GM23338 (cell line): ENCODE measurements at regions not wholly inside any gene's neighbourhood (a gene's known extent, or its start where the extent isn't known, plus 50 kb on each side); places are given as distances from the start of the nearest gene placed in this dataset.

Experiments used
- ATAC-seq: fragments of 200-7000 bp; cut with Tn5 transposase; 3 replicates; pipeline ENCODE4 v1.9.1; 2020
- DNase-seq: peaks from one replicate; pipeline ENCODE4 v3.0.0-alpha.2; 2015; ENCODE audit warnings: low spot score
- H2AFZ ChIP-seq: fragments of 200-600 bp; sonication (generic); 2 replicates; pipeline ENCODE4 v1.8.0; 2016; ENCODE audit warnings: antibody characterized with exemption, mild to moderate bottlenecking, moderate library complexity
- H3F3A ChIP-seq: fragments of 200-600 bp; sonication (generic); replicated peaks from 2 replicates; pipeline ENCODE4 v1.8.0; 2017; ENCODE audit warnings: antibody characterized with exemption, mixed run types, low read depth
- H3K27ac ChIP-seq: fragments of 200-600 bp; sonication (generic); 2 replicates; pipeline ENCODE4 v1.6.1; 2016; ENCODE audit warnings: low read depth
- H3K27me3 ChIP-seq: fragments of 200-600 bp; sonication (generic); 2 replicates; pipeline ENCODE4 v1.8.0; 2016; ENCODE audit warnings: mild to moderate bottlenecking, mixed run types, moderate library complexity; ENCODE audit not compliant: insufficient read depth
- H3K36me3 ChIP-seq: fragments of 200-600 bp; sonication (generic); 2 replicates; pipeline ENCODE4 v1.8.0; 2016; ENCODE audit warnings: mild to moderate bottlenecking; ENCODE audit not compliant: insufficient read depth
- H3K4me1 ChIP-seq: fragments of 200-600 bp; sonication (generic); 2 replicates; pipeline ENCODE4 v1.8.0; 2016; ENCODE audit warnings: mild to moderate bottlenecking, moderate library complexity; ENCODE audit not compliant: insufficient read depth
- H3K4me2 ChIP-seq: fragments of 200-600 bp; sonication (generic); 2 replicates; pipeline ENCODE4 v1.7.1; 2017; ENCODE audit warnings: mixed run types
- H3K4me3 ChIP-seq: fragments of 200-600 bp; sonication (generic); 2 replicates; pipeline ENCODE4 v1.6.1; 2016; ENCODE audit warnings: mixed run types
- H3K79me2 ChIP-seq: fragments of 200-600 bp; sonication (generic); replicated peaks from 2 replicates; pipeline ENCODE4 v1.8.0; 2017; ENCODE audit warnings: mild to moderate bottlenecking; ENCODE audit not compliant: insufficient read depth
- H3K9me2 ChIP-seq: fragments of 200-600 bp; sonication (generic); 2 replicates; pipeline ENCODE4 v1.8.0; 2017; ENCODE audit not compliant: insufficient read depth
- H4K20me1 ChIP-seq: fragments of 200-600 bp; sonication (generic); replicated peaks from 2 replicates; pipeline ENCODE4 v1.8.0; 2017; ENCODE audit warnings: mild to moderate bottlenecking; ENCODE audit not compliant: insufficient read depth
- H3K27ac Mint-ChIP-seq: 2 replicates; pipeline ENCODE4 v1.8.0; 2020; ENCODE audit warnings: inconsistent platforms, mild to moderate bottlenecking, moderate library complexity, mixed read lengths
- H3K27me3 Mint-ChIP-seq: 3 replicates; pipeline ENCODE4 v1.8.0; 2022; ENCODE audit warnings: low read depth, mild to moderate bottlenecking, moderate library complexity, mixed read lengths, inconsistent platforms; ENCODE audit not compliant: insufficient read depth, poor library complexity
- H3K36me3 Mint-ChIP-seq: 3 replicates; pipeline ENCODE4 v1.8.0; 2021; ENCODE audit warnings: low read depth, mild to moderate bottlenecking, inconsistent platforms, moderate library complexity, mixed read lengths
- H3K4me1 Mint-ChIP-seq: 3 replicates; pipeline ENCODE4 v1.8.0; 2020; ENCODE audit warnings: mild to moderate bottlenecking, inconsistent platforms, mixed read lengths
- H3K4me3 Mint-ChIP-seq: 3 replicates; pipeline ENCODE4 v1.8.0; 2021; ENCODE audit warnings: moderate library complexity, mild to moderate bottlenecking, inconsistent platforms, mixed read lengths
- H3K9me3 Mint-ChIP-seq: 3 replicates; pipeline ENCODE4 v1.8.0; 2020; ENCODE audit warnings: moderate library complexity, mild to moderate bottlenecking, inconsistent platforms, mixed read lengths
- CREB1 ChIP-seq: fragments of 250-450 bp; sonication (Bioruptor Pico); IDR thresholded peaks from 2 replicates; pipeline ENCODE4 v1.5.0; 2020; ENCODE audit warnings: low read depth, mild to moderate bottlenecking, moderate library complexity
- EZH2 ChIP-seq: fragments of 200-600 bp; sonication (generic); IDR thresholded peaks from one replicate; pipeline ENCODE4 v1.8.0; 2017; ENCODE audit warnings: antibody characterized with exemption, mild to moderate bottlenecking, low read depth; ENCODE audit not compliant: unreplicated experiment
- EZH2phosphoT487 ChIP-seq: fragments of 200-600 bp; sonication (generic); IDR thresholded peaks from one replicate; pipeline ENCODE4 v1.8.1; 2018; ENCODE audit warnings: antibody characterized with exemption; ENCODE audit not compliant: unreplicated experiment
- JUNB ChIP-seq: IDR thresholded peaks from one replicate; pipeline ENCODE4 v1.6.1; 2016; ENCODE audit warnings: antibody characterized with exemption; ENCODE audit not compliant: unreplicated experiment
- NANOG ChIP-seq: IDR thresholded peaks from 2 replicates; pipeline ENCODE4 v1.6.1; 2016; ENCODE audit warnings: antibody characterized with exemption, borderline replicate concordance
- POLR2AphosphoS5 ChIP-seq: IDR thresholded peaks from 2 replicates; pipeline ENCODE4 v1.6.1; 2016; ENCODE audit warnings: antibody characterized with exemption, low read depth
- ZNF114 ChIP-seq: fragments of 250-450 bp; sonication (Bioruptor Pico); IDR thresholded peaks from 2 replicates; pipeline ENCODE4 v1.5.0; 2020; ENCODE audit warnings: mild to moderate bottlenecking, moderate library complexity
- ZNF331 ChIP-seq: fragments of 250-450 bp; sonication (Bioruptor Pico); IDR thresholded peaks from 2 replicates; pipeline ENCODE4 v1.5.0; 2020; ENCODE audit warnings: low read depth, mild to moderate bottlenecking, moderate library complexity
- TF ChIP-seq, protein P1 (sequence below): IDR thresholded peaks from one replicate; pipeline ENCODE4 v1.6.1; 2018; ENCODE audit warnings: antibody characterized with exemption; ENCODE audit not compliant: unreplicated experiment

DNA sequence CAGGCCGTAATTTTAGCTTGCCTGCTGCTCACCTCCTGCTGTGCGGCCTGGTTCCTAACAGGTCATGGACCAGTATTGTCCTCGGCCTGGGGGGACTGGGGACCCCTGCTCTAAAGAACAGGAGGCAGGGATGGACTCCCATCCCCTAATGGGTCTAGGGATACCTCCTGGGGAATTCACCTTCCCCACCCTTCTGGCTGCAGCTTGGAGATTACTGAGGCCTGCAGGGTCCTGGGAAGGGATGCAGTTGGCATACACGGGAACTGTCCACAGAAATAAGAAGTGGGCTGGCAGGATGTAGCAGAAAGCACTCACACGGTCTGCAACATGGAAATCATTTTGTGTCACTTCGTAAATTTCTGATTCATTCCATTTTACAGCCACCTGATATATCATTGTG is 123.0 kb downstream of the C16orf95 start:
- Histone ChIP-seq H3K9me2 (no peaks in the 10 kb centered on the region), H3K4me1 (peaks cover 8% of the 10 kb centered on the region; the same call in 1 of the 2 replicates), H3K36me3 (no peaks in the 10 kb centered on the region), H3K79me2 (no peaks in the 10 kb centered on the region), H3K4me3 (no peak overlapping the region), H4K20me1 (no peaks in the 10 kb centered on the region; the same call in 1 of the 2 replicates), H3K4me2 (no peak overlapping the region), H3K27ac (no peak overlapping the region), H3F3A (no peaks in the 10 kb centered on the region), H2AFZ (no peak overlapping the region), H3K27me3 (no peaks in the 10 kb centered on the region)
- H3K9me3 Mint-ChIP-seq = 0 out of 3 replicates have a peak, but pooled peaks cover 3% of the 10 kb centered on the region
- TF ChIP-seq ZNF114 (no peak), NANOG (no peak)
- no peak for DNase-seq
- no peak overlapping the region for H3K4me3 Mint-ChIP-seq
- H3K36me3 Mint-ChIP-seq = no peaks in the 10 kb centered on the region
- no peak for ATAC-seq
- H3K4me1 Mint-ChIP-seq = peaks cover 12% of the 10 kb centered on the region; the same call in 2 of the 3 replicates
- no peak overlapping the region for H3K27ac Mint-ChIP-seq
- H3K27me3 Mint-ChIP-seq = no peaks in the 10 kb centered on the region

DNA sequence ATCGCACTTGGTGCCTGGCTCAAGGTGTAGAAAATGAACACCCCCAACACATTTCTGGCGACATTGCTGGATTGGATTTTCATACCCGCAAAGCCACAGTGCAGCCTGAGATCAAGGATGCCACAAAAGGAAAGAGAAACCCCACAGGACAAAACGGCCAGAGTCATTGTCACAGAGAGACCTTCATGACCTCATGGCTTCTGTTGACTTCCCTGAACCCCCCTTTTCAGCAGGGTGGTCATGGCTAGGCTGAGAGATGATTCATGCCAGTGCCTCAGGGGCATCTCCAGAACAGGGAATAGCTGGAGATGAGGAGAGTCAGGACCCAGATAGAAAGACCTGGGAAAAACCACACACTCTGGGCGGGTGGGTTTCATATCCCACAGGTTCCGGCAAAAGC is 122.0 kb downstream of the C16orf95 start:
- H2AFZ ChIP-seq = no peak overlapping the region
- TF ChIP-seq JUNB (no peak), POLR2AphosphoS5 (no peak), CREB1 (no peak), EZH2phosphoT487 (no peak), NANOG (no peak), ZNF331 (CRISPR knock-in tag) (no peak), EZH2 (no peak)
- TF ChIP-seq, protein P1, sequence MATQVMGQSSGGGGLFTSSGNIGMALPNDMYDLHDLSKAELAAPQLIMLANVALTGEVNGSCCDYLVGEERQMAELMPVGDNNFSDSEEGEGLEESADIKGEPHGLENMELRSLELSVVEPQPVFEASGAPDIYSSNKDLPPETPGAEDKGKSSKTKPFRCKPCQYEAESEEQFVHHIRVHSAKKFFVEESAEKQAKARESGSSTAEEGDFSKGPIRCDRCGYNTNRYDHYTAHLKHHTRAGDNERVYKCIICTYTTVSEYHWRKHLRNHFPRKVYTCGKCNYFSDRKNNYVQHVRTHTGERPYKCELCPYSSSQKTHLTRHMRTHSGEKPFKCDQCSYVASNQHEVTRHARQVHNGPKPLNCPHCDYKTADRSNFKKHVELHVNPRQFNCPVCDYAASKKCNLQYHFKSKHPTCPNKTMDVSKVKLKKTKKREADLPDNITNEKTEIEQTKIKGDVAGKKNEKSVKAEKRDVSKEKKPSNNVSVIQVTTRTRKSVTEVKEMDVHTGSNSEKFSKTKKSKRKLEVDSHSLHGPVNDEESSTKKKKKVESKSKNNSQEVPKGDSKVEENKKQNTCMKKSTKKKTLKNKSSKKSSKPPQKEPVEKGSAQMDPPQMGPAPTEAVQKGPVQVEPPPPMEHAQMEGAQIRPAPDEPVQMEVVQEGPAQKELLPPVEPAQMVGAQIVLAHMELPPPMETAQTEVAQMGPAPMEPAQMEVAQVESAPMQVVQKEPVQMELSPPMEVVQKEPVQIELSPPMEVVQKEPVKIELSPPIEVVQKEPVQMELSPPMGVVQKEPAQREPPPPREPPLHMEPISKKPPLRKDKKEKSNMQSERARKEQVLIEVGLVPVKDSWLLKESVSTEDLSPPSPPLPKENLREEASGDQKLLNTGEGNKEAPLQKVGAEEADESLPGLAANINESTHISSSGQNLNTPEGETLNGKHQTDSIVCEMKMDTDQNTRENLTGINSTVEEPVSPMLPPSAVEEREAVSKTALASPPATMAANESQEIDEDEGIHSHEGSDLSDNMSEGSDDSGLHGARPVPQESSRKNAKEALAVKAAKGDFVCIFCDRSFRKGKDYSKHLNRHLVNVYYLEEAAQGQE = no peak
- Mint-ChIP-seq H3K9me3 (peaks cover 3% of the 10 kb centered on the region; the same call in 1 of the 3 replicates), H3K27me3 (peaks cover 2% of the 10 kb centered on the region), H3K27ac (no peak overlapping the region), H3K4me3 (no peak overlapping the region), H3K4me1 (peaks cover 19% of the 10 kb centered on the region; the same call in 2 of the 3 replicates), H3K36me3 (no peaks in the 10 kb centered on the region)
- no peaks in the 10 kb centered on the region for H3K9me2 ChIP-seq
- H3K4me2 ChIP-seq = no peak overlapping the region
- H4K20me1 ChIP-seq = no peaks in the 10 kb centered on the region; the same call in 1 of the 2 replicates
- no peaks in the 10 kb centered on the region for H3F3A ChIP-seq
- no peaks in the 10 kb centered on the region for H3K36me3 ChIP-seq
- no peaks in the 10 kb centered on the region for H3K79me2 ChIP-seq
- no peak overlapping the region for H3K4me3 ChIP-seq
- H3K27me3 ChIP-seq = no peaks in the 10 kb centered on the region
- DNase-seq (no peak), ATAC-seq (no peak)
- no peak overlapping the region for H3K27ac ChIP-seq
- H3K4me1 ChIP-seq = peaks cover 8% of the 10 kb centered on the region; the same call in 1 of the 2 replicates
